Neuronal stem cell (in vitro differentiated cells): ENCODE measurements at regions not wholly inside any gene's neighbourhood (a gene's known extent, or its start where the extent isn't known, plus 50 kb on each side); places are given as distances from the start of the nearest gene placed in this dataset.

Experiments used
- DNase-seq: peaks from one replicate; pipeline ENCODE4 v3.0.0-alpha.2; 2013; ENCODE audit warnings: low spot score
- H2AFZ ChIP-seq: one replicate; pipeline ENCODE4 v1.6.1; 2013; ENCODE audit warnings: mild to moderate bottlenecking, low read length, inconsistent platforms
- H2AK5ac ChIP-seq: 2 replicates; pipeline ENCODE4 v1.6.1; 2013; ENCODE audit warnings: low read depth, mild to moderate bottlenecking, inconsistent platforms, low read length, moderate library complexity, mixed read lengths
- H2BK120ac ChIP-seq: 2 replicates; pipeline ENCODE4 v1.6.1; 2013; ENCODE audit warnings: low read depth, mild to moderate bottlenecking, inconsistent platforms, low read length, moderate library complexity, mixed read lengths
- H2BK12ac ChIP-seq: one replicate; pipeline ENCODE4 v1.6.1; 2013; ENCODE audit warnings: low read length, inconsistent platforms
- H2BK15ac ChIP-seq: 2 replicates; pipeline ENCODE4 v1.6.1; 2013; ENCODE audit warnings: mild to moderate bottlenecking, low read length, inconsistent platforms, mixed read lengths
- H2BK5ac ChIP-seq: one replicate; pipeline ENCODE4 v1.6.1; 2013; ENCODE audit warnings: inconsistent platforms, mild to moderate bottlenecking, low read length, moderate library complexity
- H3K14ac ChIP-seq: one replicate; pipeline ENCODE4 v1.6.1; 2013; ENCODE audit warnings: low read length, inconsistent platforms
- H3K18ac ChIP-seq: 2 replicates; pipeline ENCODE4 v1.6.1; 2013; ENCODE audit warnings: low read length, inconsistent platforms
- H3K23ac ChIP-seq: 2 replicates; pipeline ENCODE4 v1.6.1; 2013; ENCODE audit warnings: low read depth, mild to moderate bottlenecking, mixed read lengths, low read length, inconsistent platforms; ENCODE audit not compliant: poor library complexity
- H3K27ac ChIP-seq: replicated peaks from 3 replicates; pipeline ENCODE4 v1.5.1; 2013; ENCODE audit warnings: low read length, inconsistent platforms
- H3K27me3 ChIP-seq, 3 experiments: 2 replicates each; pipeline ENCODE4 v1.6.1; 2013; ENCODE audit warnings: low read length in 3 of 3, mild to moderate bottlenecking in 2 of 3, inconsistent platforms in 1 of 3, low read depth in 1 of 3, mixed read lengths in 1 of 3, moderate library complexity in 1 of 3; ENCODE audit not compliant: control insufficient read depth in 3 of 3, insufficient read depth in 3 of 3
- H3K36me3 ChIP-seq, 2 donors: replicated peaks in 1 of 2; 2 replicates each; pipeline ENCODE4 v1.6.1; 2013; ENCODE audit warnings: low read length in 2 of 2; ENCODE audit not compliant: control insufficient read depth in 2 of 2, insufficient read depth in 2 of 2
- H3K4ac ChIP-seq: 2 replicates; pipeline ENCODE4 v1.6.1; 2013; ENCODE audit warnings: inconsistent platforms, mild to moderate bottlenecking, low read length, moderate library complexity
- H3K4me1 ChIP-seq, 2 donors: 1 replicate in 1 of 2; 2 replicates in 1 of 2; pipeline ENCODE4 v1.6.1; 2013; ENCODE audit warnings: low read length in 2 of 2, low read depth in 1 of 2; ENCODE audit not compliant: control insufficient read depth in 2 of 2, insufficient read depth in 1 of 2
- H3K4me2 ChIP-seq: one replicate; pipeline ENCODE4 v1.6.1; 2013; ENCODE audit warnings: mild to moderate bottlenecking, low read length, inconsistent platforms; ENCODE audit not compliant: insufficient read depth, poor library complexity, severe bottlenecking
- H3K4me3 ChIP-seq, 2 donors: 2 replicates each; pipeline ENCODE4 v1.5.1; 2013; ENCODE audit warnings: low read length in 2 of 2, mild to moderate bottlenecking in 2 of 2, inconsistent platforms in 1 of 2, moderate library complexity in 1 of 2
- H3K79me1 ChIP-seq: one replicate; pipeline ENCODE4 v1.6.1; 2013; ENCODE audit warnings: low read depth, mild to moderate bottlenecking, inconsistent platforms, low read length, moderate library complexity
- H3K9ac ChIP-seq: one replicate; pipeline ENCODE4 v1.6.1; 2013; ENCODE audit warnings: mild to moderate bottlenecking, low read depth, low read length, inconsistent platforms; ENCODE audit not compliant: poor library complexity
- H3K9me3 ChIP-seq, 2 donors: replicated peaks in 1 of 2; 2 replicates each; pipeline versions ENCODE3 to v1.6.1; 2013; ENCODE audit warnings: low read length in 2 of 2, mild to moderate bottlenecking in 2 of 2, inconsistent platforms in 1 of 2, low read depth in 1 of 2, mixed read lengths in 1 of 2, moderate library complexity in 1 of 2; ENCODE audit not compliant: control insufficient read depth in 2 of 2, insufficient read depth in 1 of 2
- H4K8ac ChIP-seq: one replicate; pipeline ENCODE4 v1.6.1; 2013; ENCODE audit warnings: low read depth, mild to moderate bottlenecking, inconsistent platforms, low read length, moderate library complexity
- H4K91ac ChIP-seq: one replicate; pipeline ENCODE4 v1.6.1; 2013; ENCODE audit warnings: low read length, low read depth, mild to moderate bottlenecking, inconsistent platforms; ENCODE audit not compliant: poor library complexity
- WGBS, 2 donors: extraction: QIAGEN DNeasy Blood & Tissue Kit; methylation state at CpG; one replicate each; pipeline ENCODE4 v1.1.7; 2013; ENCODE audit warnings: missing lambda C conversion rate in 2 of 2, mixed read lengths in 1 of 2; ENCODE audit not compliant: insufficient read length in 2 of 2, insufficient replicate concordance in 1 of 2; ENCODE audit errors: extremely low coverage in 2 of 2; 5-methylcytosine and 5-hydroxymethylcytosine counted together

DNA sequence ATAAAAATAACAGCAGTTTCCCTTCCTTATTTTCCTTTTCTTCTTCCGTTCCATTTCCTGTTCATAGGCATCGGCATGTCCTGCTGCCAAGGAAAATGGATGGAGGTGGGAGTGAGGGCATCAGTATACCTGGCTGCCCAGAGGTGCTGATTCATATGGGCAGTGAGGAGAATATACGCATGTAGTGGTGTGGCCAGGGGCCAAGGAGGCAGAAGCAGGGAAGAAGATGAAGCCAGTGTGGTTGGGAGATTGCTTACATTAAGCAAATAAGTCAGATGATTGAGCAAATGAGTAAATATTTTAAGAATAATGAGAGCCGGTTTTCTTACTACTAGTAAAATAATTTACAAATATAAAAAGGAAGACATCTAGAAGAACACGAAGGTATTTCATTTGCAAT lies 344.9 kb upstream of the PAPPA start:
- Histone ChIP-seq H2BK12ac (no peak overlapping the region), H3K27ac (no peak overlapping the region), H3K36me3 (no peaks in the 10 kb centered on the region), H3K14ac (no peak overlapping the region), H2BK120ac (no peak overlapping the region), H3K4ac (no peak overlapping the region), H3K9ac (no peak overlapping the region), H3K4me2 (no peak overlapping the region), H2BK15ac (no peak overlapping the region), H3K23ac (no peak overlapping the region), H4K91ac (no peak overlapping the region), H4K8ac (no peak overlapping the region), H2AFZ (no peak overlapping the region), H3K4me3 (no peak overlapping the region), H3K79me1 (no peaks in the 10 kb centered on the region), H3K27me3 (no peaks in the 10 kb centered on the region), H3K4me1 (peaks cover 0 to 4% of the 10 kb centered on the region in 2 donors), H2AK5ac (no peak overlapping the region), H3K18ac (no peak overlapping the region), H3K9me3 (no peaks in the 10 kb centered on the region), H2BK5ac (no peak overlapping the region)
- WGBS, 2 donors: no CpG with 5 or more reads among the region's 5 CpGs
- DNase-seq: no peak

DNA sequence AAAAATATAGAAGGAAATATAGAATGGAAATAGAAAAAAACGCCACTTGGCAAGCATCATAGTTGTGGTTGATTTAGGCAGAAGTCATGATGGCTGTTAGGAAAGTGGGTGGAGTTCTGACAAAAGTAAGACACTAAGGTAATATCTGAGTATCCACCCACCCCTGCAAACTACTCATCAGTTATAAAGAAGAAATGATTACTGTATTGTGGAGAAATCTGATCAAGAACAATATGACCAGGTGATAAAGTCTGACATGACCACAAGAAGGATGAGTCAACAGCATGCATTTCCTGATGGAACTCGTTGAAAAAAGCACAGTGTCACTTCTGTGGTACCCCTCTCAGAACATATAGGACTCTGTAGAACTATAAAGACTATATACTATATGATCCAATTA lies 343.4 kb upstream of the PAPPA start:
- Histone ChIP-seq H3K23ac (no peak overlapping the region), H3K27me3 (no peaks in the 10 kb centered on the region), H3K4ac (no peak overlapping the region), H3K18ac (no peak overlapping the region), H3K14ac (no peak overlapping the region), H4K8ac (no peak overlapping the region), H4K91ac (no peak overlapping the region), H3K4me3 (no peak overlapping the region), H3K79me1 (no peaks in the 10 kb centered on the region), H3K9me3 (no peaks in the 10 kb centered on the region), H2BK15ac (no peak overlapping the region), H3K9ac (no peak overlapping the region), H3K4me1 (peaks cover 0 to 4% of the 10 kb centered on the region in 2 donors), H3K4me2 (no peak overlapping the region), H2BK120ac (no peak overlapping the region), H2BK5ac (no peak overlapping the region), H2BK12ac (no peak overlapping the region), H2AFZ (no peak overlapping the region), H3K36me3 (no peaks in the 10 kb centered on the region), H2AK5ac (no peak overlapping the region), H3K27ac (no peak overlapping the region)
- no peak for DNase-seq
- WGBS, 2 donors: no CpG with 5 or more reads among the region's 2 CpGs

DNA sequence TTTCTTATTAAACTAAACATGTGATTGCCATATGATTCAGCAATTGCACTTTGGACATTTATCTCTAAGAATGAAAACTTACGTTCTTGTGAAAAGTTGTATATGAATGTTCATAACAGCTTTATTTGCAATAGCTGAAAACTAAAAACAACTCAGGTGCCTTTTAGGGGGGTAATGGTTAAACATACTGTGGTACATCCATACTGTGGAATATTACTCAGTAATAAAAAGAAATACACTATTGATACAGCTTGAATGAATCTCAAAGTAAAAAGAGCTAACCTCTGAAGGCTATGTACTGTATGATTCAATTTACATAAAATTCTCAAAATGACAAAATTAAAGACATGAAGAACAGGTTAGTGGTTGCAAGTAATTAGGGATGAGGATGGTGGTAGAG lies 339.5 kb upstream of the PAPPA start:
- no peak overlapping the region for H2AK5ac ChIP-seq
- no peak overlapping the region for H3K9ac ChIP-seq
- no peak overlapping the region for H2BK12ac ChIP-seq
- H3K9me3 ChIP-seq: no peaks in the 10 kb centered on the region
- H2BK5ac ChIP-seq: no peak overlapping the region
- no peaks in the 10 kb centered on the region for H3K36me3 ChIP-seq
- H3K18ac ChIP-seq: no peak overlapping the region
- H4K8ac ChIP-seq: no peak overlapping the region
- H3K4ac ChIP-seq: no peak overlapping the region
- H3K79me1 ChIP-seq: no peaks in the 10 kb centered on the region
- no peaks in the 10 kb centered on the region for H3K27me3 ChIP-seq
- no CpG with 5 or more reads among the region's 1 CpG for WGBS, 2 donors
- no peak overlapping the region for H3K4me3 ChIP-seq
- no peak overlapping the region for H2BK120ac ChIP-seq
- H2BK15ac ChIP-seq: no peak overlapping the region
- no peak overlapping the region for H2AFZ ChIP-seq
- no peak overlapping the region for H3K4me2 ChIP-seq
- H4K91ac ChIP-seq: no peak overlapping the region
- H3K4me1 ChIP-seq: no peaks in the 10 kb centered on the region
- no peak overlapping the region for H3K23ac ChIP-seq
- H3K14ac ChIP-seq: no peak overlapping the region
- DNase-seq: no peak
- no peak overlapping the region for H3K27ac ChIP-seq

DNA sequence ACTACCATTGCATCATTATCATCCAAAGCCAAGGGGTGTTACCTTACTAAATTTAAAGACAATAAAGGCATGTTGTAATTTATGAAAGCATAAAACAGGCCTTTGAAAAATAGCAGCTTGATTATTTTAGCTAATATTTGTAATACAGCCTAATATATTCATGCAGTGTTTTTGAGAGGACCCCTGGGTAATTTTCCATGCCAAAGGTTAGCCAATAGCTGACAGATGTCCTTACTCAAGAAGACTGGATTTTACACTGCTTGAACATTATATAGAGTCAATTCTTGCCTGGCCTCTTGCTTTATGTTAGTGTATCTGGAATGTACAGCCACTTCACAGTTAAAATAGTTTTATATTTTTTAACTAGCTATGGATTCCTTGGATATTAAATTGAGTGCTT lies 337.8 kb upstream of the PAPPA start:
- no peak overlapping the region for H2AFZ ChIP-seq
- no peak overlapping the region for H3K27ac ChIP-seq
- no peak overlapping the region for H3K23ac ChIP-seq
- H4K91ac ChIP-seq: no peak overlapping the region
- no peak overlapping the region for H2BK15ac ChIP-seq
- H3K27me3 ChIP-seq: no peaks in the 10 kb centered on the region
- no peak overlapping the region for H3K4me3 ChIP-seq
- H3K79me1 ChIP-seq: no peaks in the 10 kb centered on the region
- no peak overlapping the region for H4K8ac ChIP-seq
- H3K36me3 ChIP-seq: no peaks in the 10 kb centered on the region
- no peak overlapping the region for H3K14ac ChIP-seq
- H3K4me2 ChIP-seq: no peak overlapping the region
- H2BK12ac ChIP-seq: no peak overlapping the region
- H3K9me3 ChIP-seq: no peaks in the 10 kb centered on the region
- no peak overlapping the region for H3K9ac ChIP-seq
- H2BK5ac ChIP-seq: no peak overlapping the region
- H2BK120ac ChIP-seq: no peak overlapping the region
- no peak overlapping the region for H3K18ac ChIP-seq
- H3K4ac ChIP-seq: no peak overlapping the region
- no peak overlapping the region for H2AK5ac ChIP-seq
- H3K4me1 ChIP-seq: no peaks in the 10 kb centered on the region
- no peak for DNase-seq
